Heart left ventricle (tissue), 13 donors: ENCODE measurements at regions not wholly inside any gene's neighbourhood (a gene's known extent, or its start where the extent isn't known, plus 50 kb on each side); places are given as distances from the start of the nearest gene placed in this dataset.

Experiments used
- CTCF ChIP-seq, 12 donors: fragments of 200-600 bp; sonication (generic) in 4 of 12; IDR thresholded peaks; one replicate each; pipeline versions ENCODE4 v1.5.0 to v1.8.0; 2018 to 2022; ENCODE audit warnings: antibody characterized with exemption in 12 of 12, mild to moderate bottlenecking in 5 of 12
- POLR2A ChIP-seq, 2 donors: fragments of 450-650 bp; IDR thresholded peaks; one replicate each; pipeline ENCODE4 v1.6.1; 2017; ENCODE audit warnings: antibody characterized with exemption in 2 of 2, mild to moderate bottlenecking in 2 of 2, moderate library complexity in 2 of 2
- donor health status: ischemic (EF 13 %, LVEDD 7.1; RV severe dilation, severe dysfunction).
- donor health status: DM: no; HTN: yes; CAD: no.
- donor health status: DM: no; HTN: no; CAD: no.
- donor health status: ischemic (EF 25% LVEDD 6.9; RV normal size, moderate dysfunction).
- donor health status: ischemic (EF 25% LVEDD 5.7; RV mildly dilated, moderate dysfunction).
- donor health status: ischemic (EF 35%, LVEDD 5.7; RV mildly dilated, moderate dysfunction).
- donor health status: nonischemic (EF 11% LVEDD 7.7; RV severe dilation, severe dysfunction).
- donor health status: DM: yes; HTN: yes; CAD: no.
- donor health status: PGD.
- donor health status: ischemic (EF 29% LVEDD 5.4; RV normal size, mild dysfunction).
- donor health status: nonischemic (EF 23%, LVEDD 6.1; RV moderate dilation, normal function).

DNA sequence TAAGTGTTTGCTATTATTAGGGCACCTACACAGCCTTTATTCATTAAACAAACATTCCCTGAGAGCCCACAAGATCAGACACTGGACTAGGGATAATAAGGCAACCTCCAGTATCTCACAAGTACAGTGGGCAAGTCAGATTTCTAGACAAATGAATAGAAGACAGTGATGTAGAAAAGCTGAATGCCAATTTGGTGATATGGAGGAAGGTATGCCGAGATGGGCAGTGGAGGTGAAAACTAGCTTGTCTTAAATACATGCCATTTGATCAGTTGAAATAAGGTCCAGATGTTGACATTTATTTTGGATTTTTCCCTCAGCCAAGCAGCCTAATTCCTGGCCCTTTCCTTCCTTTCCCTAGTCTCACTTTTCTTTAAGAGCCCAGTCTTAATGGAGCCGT lies 130.3 kb downstream of the RXFP2 start:
- no peak for TF ChIP-seq CTCF (IDR thresholded peaks at IDR 0.05)
- no peak for TF ChIP-seq POLR2A (IDR thresholded peaks at IDR 0.05)
